Right atrium auricular region (tissue), 2 donors: ENCODE measurements at regions not wholly inside any gene's neighbourhood (a gene's known extent, or its start where the extent isn't known, plus 50 kb on each side); places are given as distances from the start of the nearest gene placed in this dataset.

Source experiments
- DNase-seq: peaks from one replicate; pipeline ENCODE4 v3.0.0-alpha.2; 2019; ENCODE audit warnings: low spot score
- H3K27ac ChIP-seq, 2 donors: fragments of 200-600 bp; sonication (generic); 1 replicate in 1 of 2; 2 replicates in 1 of 2; pipeline ENCODE4 v1.5.1; 2016 to 2019
- H3K27me3 ChIP-seq, 2 donors: fragments of 200-600 bp; sonication (generic); one replicate each; pipeline versions ENCODE4 v1.5.1 to v1.6.0; 2017 to 2019
- H3K36me3 ChIP-seq: fragments of 200-600 bp; sonication (generic); one replicate; pipeline ENCODE4 v1.5.1; 2016
- H3K4me1 ChIP-seq, 2 donors: fragments of 200-600 bp; sonication (generic); one replicate each; pipeline versions ENCODE4 v1.5.1 to v1.6.0; 2017 to 2019
- H3K4me3 ChIP-seq, 2 donors: fragments of 200-600 bp; sonication (generic); 1 replicate in 1 of 2; 2 replicates in 1 of 2; pipeline ENCODE4 v1.5.1; 2017 to 2019; ENCODE audit warnings: mild to moderate bottlenecking in 1 of 2, moderate library complexity in 1 of 2
- H3K9me3 ChIP-seq, 2 donors: fragments of 200-600 bp; sonication (generic); one replicate each; pipeline ENCODE4 v1.5.1; 2019
- TF ChIP-seq, protein P1 (sequence below), 2 donors: fragments of 200-600 bp; sonication (generic); IDR thresholded peaks; one replicate each; pipeline ENCODE4 v1.5.1; 2019; ENCODE audit warnings: antibody characterized with exemption in 2 of 2

DNA sequence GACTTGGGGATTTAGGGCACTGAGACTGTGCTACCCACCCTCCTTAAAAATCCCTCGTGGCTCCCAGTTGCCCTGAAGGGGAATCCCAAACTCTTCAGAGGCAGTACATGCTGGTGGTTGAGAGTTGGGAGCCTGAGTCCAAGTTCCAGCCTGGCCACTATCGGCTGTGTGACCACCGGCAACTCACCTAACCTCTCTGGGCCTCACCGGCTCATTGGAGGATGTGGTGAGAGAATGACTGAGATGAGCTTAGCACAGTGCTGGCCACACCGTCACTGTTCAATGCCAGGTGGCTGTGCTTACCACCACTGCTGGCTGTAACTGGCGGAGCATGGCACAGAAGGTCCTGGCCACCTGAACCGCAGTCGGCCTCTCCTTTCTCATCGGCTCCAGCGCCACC lies 200.2 kb downstream of the C9orf50 start:
- Histone ChIP-seq H3K36me3 (no peaks in the 10 kb centered on the region), H3K4me3 (no peak overlapping the region), H3K27me3 (no peaks in the 10 kb centered on the region), H3K9me3 (no peaks in the 10 kb centered on the region), H3K27ac (no peak overlapping the region), H3K4me1 (peaks cover 0 to 16% of the 10 kb centered on the region in 2 donors)
- TF ChIP-seq, protein P1, sequence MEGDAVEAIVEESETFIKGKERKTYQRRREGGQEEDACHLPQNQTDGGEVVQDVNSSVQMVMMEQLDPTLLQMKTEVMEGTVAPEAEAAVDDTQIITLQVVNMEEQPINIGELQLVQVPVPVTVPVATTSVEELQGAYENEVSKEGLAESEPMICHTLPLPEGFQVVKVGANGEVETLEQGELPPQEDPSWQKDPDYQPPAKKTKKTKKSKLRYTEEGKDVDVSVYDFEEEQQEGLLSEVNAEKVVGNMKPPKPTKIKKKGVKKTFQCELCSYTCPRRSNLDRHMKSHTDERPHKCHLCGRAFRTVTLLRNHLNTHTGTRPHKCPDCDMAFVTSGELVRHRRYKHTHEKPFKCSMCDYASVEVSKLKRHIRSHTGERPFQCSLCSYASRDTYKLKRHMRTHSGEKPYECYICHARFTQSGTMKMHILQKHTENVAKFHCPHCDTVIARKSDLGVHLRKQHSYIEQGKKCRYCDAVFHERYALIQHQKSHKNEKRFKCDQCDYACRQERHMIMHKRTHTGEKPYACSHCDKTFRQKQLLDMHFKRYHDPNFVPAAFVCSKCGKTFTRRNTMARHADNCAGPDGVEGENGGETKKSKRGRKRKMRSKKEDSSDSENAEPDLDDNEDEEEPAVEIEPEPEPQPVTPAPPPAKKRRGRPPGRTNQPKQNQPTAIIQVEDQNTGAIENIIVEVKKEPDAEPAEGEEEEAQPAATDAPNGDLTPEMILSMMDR (IDR thresholded peaks at IDR 0.05), result no peak
- no peak for DNase-seq

DNA sequence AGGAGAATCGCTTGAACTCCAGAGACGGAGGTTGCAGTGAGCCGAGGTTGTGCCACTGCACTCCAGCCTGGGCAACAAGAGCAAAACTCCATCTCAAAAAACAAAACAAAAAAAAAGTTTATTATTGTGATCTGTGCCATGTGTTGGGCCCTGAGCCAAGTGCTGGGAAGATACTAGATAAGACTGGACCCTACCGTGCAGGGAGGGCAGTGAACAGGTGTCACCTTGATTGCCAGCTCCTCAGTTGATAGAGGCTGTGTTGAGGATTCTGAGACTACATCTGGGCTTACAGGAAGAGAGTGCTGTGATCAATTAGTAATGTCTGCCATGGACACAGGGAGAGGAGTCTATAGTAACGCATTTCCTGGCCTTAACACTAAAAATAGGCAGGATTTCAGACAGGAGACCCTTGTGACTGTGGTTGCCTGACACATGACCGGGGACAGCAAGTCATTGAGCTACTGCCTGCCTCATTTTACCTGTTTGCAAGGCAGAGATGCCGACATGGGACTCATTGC lies 201.5 kb downstream of the C9orf50 start:
- Histone ChIP-seq H3K4me3 (no peak overlapping the region), H3K27me3 (no peaks in the 10 kb centered on the region), H3K9me3 (no peaks in the 10 kb centered on the region), H3K27ac (no peak overlapping the region), H3K36me3 (no peaks in the 10 kb centered on the region), H3K4me1 (peaks cover 0 to 24% of the 10 kb centered on the region in 2 donors)
- no peak for DNase-seq
- TF ChIP-seq, protein P1 (IDR thresholded peaks at IDR 0.05), result no peak

DNA sequence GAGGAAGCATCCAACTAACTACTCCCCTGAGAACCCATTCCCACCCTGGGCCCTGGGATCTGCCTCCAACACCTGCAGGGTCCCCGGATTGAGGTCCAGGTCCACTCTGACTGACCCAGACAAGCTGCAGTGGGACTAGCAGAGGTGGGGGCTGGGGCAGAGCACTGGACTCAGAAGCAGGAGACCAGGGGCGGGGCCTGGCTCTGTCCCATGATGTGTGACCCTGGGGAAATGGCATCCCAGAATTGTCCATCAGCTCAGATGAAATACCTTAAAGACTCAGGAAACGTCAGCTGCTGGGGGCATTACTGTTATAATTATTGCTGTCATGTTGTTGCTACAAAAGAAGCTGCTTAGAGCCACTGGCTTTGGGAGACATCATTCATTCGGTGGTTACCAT lies 202.4 kb downstream of the C9orf50 start:
- Histone ChIP-seq H3K27ac (no peak overlapping the region), H3K4me1 (peaks cover 0 to 30% of the 10 kb centered on the region in 2 donors), H3K36me3 (no peaks in the 10 kb centered on the region), H3K4me3 (no peak overlapping the region), H3K27me3 (no peaks in the 10 kb centered on the region), H3K9me3 (no peaks in the 10 kb centered on the region)
- DNase-seq, result no peak
- TF ChIP-seq, protein P1 (IDR thresholded peaks at IDR 0.05), result no peak

DNA sequence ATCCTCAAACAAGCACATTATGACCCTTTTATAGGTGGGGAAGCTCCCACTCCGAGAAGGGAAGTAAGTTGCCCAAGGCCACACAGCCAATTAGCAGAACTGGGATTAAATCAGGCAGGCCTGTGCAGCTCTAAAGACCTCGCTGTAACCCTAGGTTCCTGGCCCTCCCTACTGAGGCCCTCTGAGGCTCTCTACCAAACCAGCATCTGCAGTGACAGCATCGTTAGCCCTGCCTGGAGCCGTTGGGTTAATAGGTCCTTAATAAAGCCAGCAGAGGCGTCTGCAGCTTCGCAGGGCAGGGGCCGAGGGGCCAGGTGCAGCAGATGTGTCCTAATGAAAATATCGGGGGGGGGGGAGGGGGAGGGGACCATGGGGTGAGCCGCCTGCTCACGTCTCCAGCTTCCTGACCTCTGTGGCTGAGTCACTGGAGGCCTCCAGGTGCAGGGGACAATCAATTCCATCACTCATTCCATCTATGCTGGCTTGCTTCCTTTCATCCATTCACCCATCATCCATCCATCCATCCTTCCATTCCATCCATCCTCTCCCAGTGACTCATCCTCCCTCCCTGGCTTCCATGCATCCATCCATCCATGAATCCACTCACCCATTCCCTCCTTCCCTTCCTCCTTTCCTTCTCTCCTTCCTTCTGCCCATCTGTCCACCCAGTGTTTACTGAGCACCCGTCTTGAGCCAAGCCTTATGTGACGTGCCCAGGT lies 203.9 kb downstream of the C9orf50 start:
- Histone ChIP-seq H3K27me3 (no peaks in the 10 kb centered on the region), H3K4me1 (peaks cover 0 to 31% of the 10 kb centered on the region in 2 donors), H3K9me3 (no peaks in the 10 kb centered on the region), H3K4me3 (no peak overlapping the region), H3K27ac (no peak overlapping the region), H3K36me3 (no peaks in the 10 kb centered on the region)
- DNase-seq, result no peak
- TF ChIP-seq, protein P1 (IDR thresholded peaks at IDR 0.05), result no peak

DNA sequence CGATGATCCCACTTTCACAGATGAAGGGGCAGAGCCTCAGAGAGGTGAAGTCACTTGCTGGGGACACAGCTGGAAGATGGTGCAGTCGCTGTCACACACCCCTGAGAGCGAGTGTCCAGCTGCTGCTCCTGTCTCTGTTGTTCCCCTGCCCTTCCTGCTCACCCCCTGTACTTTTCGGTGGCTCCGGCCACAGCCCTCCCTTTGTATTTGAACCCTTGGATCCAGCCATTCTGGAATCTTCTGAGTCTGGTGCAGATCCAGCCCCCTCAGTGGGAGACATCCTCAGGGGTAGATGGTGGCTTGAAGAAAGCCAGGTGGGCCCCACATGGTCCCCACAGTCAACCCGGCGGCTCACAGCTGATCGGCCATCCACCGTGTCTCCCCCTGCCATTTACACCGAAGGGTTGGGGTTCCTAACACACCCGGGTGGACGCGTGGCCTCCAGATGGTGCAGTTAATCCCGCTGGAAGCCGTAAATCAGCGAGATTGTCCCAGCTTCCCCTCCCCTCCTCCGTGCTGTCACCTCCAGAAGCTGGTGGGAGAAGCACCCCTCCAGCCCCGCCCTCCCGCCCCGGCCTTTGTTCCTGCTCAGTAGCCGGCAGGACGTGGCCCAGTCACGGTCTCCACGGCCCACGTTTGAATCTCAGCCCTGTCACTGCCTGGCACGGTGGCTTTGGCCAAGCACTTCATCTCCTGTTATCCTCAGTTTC lies 204.8 kb downstream of the C9orf50 start:
- TF ChIP-seq, protein P1 (IDR thresholded peaks at IDR 0.05), result no peak
- H3K27ac ChIP-seq, result no peak overlapping the region
- H3K36me3 ChIP-seq, result no peaks in the 10 kb centered on the region
- H3K9me3 ChIP-seq, result no peaks in the 10 kb centered on the region
- peaks cover 0 to 31% of the 10 kb centered on the region in 2 donors for H3K4me1 ChIP-seq
- H3K27me3 ChIP-seq, result no peaks in the 10 kb centered on the region
- no peak for DNase-seq
- H3K4me3 ChIP-seq, result no peak overlapping the region
